Hepatocyte (in vitro differentiated cells): ENCODE measurements at regions not wholly inside any gene's neighbourhood (a gene's known extent, or its start where the extent isn't known, plus 50 kb on each side); places are given as distances from the start of the nearest gene placed in this dataset.

Experiments
- CTCF ChIP-seq: fragments of 200-600 bp; sonication (generic); IDR thresholded peaks from 2 replicates; pipeline ENCODE4 v1.5.1; 2016; ENCODE audit warnings: antibody characterized with exemption, mild to moderate bottlenecking; ENCODE audit not compliant: poor library complexity
- EZH2 ChIP-seq: fragments of 200-600 bp; sonication (generic); IDR thresholded peaks from 2 replicates; pipeline ENCODE4 v1.6.1; 2016; ENCODE audit warnings: antibody characterized with exemption, mild to moderate bottlenecking, borderline replicate concordance
- EZH2phosphoT487 ChIP-seq: fragments of 200-600 bp; sonication (generic); IDR thresholded peaks from one replicate; pipeline ENCODE4 v1.6.1; 2018; ENCODE audit warnings: antibody characterized with exemption, mild to moderate bottlenecking, low read depth, moderate library complexity; ENCODE audit not compliant: unreplicated experiment, severe bottlenecking

GRCh38 chr3:5441401-5441800 is 253.9 kb downstream of the EDEM1 start:
- TF ChIP-seq EZH2 (no peak), CTCF (no peak), EZH2phosphoT487 (no peak)
